Duodenal mucosa (tissue), 2 donors: ENCODE measurements at regions not wholly inside any gene's neighbourhood (a gene's known extent, or its start where the extent isn't known, plus 50 kb on each side); places are given as distances from the start of the nearest gene placed in this dataset.
"Not testable (repeated sequence)": the region's sequence is repeated elsewhere in the genome, so short reads cannot be mapped to it uniquely, and the experiment has no call there.

Source experiments
- H3K27ac ChIP-seq: one replicate; pipeline ENCODE4 v1.7.0; 2013; ENCODE audit warnings: low read depth, low read length
- H3K27me3 ChIP-seq, 2 donors: one replicate each; pipeline ENCODE4 v1.7.0; 2013; ENCODE audit warnings: low read length in 2 of 2, control low read depth in 1 of 2; ENCODE audit not compliant: insufficient read depth in 2 of 2, control insufficient read depth in 1 of 2
- H3K36me3 ChIP-seq, 2 donors: one replicate each; pipeline ENCODE4 v1.7.0; 2013; ENCODE audit warnings: low read length in 2 of 2, control low read depth in 1 of 2; ENCODE audit not compliant: insufficient read depth in 2 of 2, control insufficient read depth in 1 of 2
- H3K4me1 ChIP-seq, 2 donors: one replicate each; pipeline ENCODE4 v1.7.0; 2013; ENCODE audit warnings: low read length in 2 of 2, control low read depth in 1 of 2; ENCODE audit not compliant: insufficient read depth in 2 of 2, control insufficient read depth in 1 of 2
- H3K4me3 ChIP-seq, 2 donors: one replicate each; pipeline ENCODE4 v1.7.0; 2013; ENCODE audit warnings: low read length in 2 of 2, low read depth in 1 of 2
- H3K9ac ChIP-seq, 2 donors: one replicate each; pipeline ENCODE4 v1.7.0; 2013; ENCODE audit warnings: low read length in 2 of 2, low read depth in 1 of 2
- H3K9me3 ChIP-seq, 2 donors: one replicate each; pipeline ENCODE4 v1.7.0; 2013; ENCODE audit warnings: low read length in 2 of 2, control low read depth in 1 of 2; ENCODE audit not compliant: control insufficient read depth in 1 of 2

GRCh38 chr11:79617561-79617960 is 176.7 kb upstream of the TENM4 start:
- H3K4me3 ChIP-seq, result no peak overlapping the region
- H3K27ac ChIP-seq, result no peak overlapping the region
- H3K27me3 ChIP-seq, result no peaks in the 10 kb centered on the region
- no peaks in the 10 kb centered on the region for H3K36me3 ChIP-seq
- no peak overlapping the region for H3K9ac ChIP-seq
- H3K9me3 ChIP-seq, result no peaks in the 10 kb centered on the region
- no peaks in the 10 kb centered on the region for H3K4me1 ChIP-seq

DNA sequence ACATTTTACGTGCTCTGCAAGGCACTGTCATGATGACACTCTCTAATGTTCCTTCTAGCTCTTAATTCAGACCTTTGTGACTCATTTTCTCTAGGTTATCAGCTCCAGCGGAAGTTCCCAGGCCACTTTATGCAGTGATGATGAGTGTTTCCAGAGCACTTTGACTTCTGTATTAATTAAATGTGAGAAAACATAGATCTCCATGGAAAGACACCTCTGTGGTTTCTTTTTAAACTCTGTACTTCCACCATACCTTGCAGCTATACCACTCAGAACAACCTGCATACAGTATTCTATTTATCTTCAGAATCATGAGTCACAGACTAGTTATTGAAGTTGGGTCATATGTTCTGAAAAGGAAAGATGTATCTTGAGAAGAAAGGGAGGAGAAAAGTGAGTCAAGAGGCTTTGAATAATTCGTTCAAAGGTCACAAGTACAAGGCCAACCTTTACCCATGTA is 175.6 kb upstream of the TENM4 start:
- Histone ChIP-seq H3K36me3 (no peaks in the 10 kb centered on the region), H3K27ac (no peak overlapping the region), H3K4me1 (no peaks in the 10 kb centered on the region), H3K9me3 (no peaks in the 10 kb centered on the region), H3K4me3 (no peak overlapping the region), H3K27me3 (no peaks in the 10 kb centered on the region), H3K9ac (no peak overlapping the region)

GRCh38 chr11:79615425-79615824 is 174.6 kb upstream of the TENM4 start:
- H3K4me3 ChIP-seq, result no peak overlapping the region
- H3K36me3 ChIP-seq, result no peaks in the 10 kb centered on the region
- H3K9ac ChIP-seq, result no peak overlapping the region
- H3K27me3 ChIP-seq, result no peaks in the 10 kb centered on the region
- no peaks in the 10 kb centered on the region for H3K4me1 ChIP-seq
- no peaks in the 10 kb centered on the region for H3K9me3 ChIP-seq
- no peak overlapping the region for H3K27ac ChIP-seq

DNA sequence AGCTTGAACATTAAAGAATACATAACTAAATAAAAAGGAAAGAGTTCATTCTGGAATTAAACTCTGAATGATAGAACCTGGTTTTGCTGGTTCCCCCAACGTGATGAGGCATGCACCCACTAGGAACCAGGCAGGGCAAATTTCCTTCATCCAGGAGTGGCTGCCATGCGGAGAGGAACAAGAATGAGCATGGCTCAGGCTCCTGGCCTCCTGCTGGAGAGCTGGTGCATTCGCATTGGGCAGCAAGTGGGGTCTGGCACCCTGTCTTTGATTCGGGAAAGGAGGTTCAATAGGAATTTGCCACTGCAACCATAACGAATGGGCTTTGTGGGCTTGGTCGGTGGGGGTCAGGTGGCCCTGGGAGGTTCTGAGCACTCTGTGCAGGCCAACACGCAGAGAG is 169.8 kb upstream of the TENM4 start:
- Histone ChIP-seq H3K36me3 (no peaks in the 10 kb centered on the region), H3K9me3 (no peaks in the 10 kb centered on the region), H3K9ac (no peak overlapping the region), H3K4me1 (no peaks in the 10 kb centered on the region), H3K27ac (no peak overlapping the region), H3K4me3 (no peak overlapping the region), H3K27me3 (no peaks in the 10 kb centered on the region)

DNA sequence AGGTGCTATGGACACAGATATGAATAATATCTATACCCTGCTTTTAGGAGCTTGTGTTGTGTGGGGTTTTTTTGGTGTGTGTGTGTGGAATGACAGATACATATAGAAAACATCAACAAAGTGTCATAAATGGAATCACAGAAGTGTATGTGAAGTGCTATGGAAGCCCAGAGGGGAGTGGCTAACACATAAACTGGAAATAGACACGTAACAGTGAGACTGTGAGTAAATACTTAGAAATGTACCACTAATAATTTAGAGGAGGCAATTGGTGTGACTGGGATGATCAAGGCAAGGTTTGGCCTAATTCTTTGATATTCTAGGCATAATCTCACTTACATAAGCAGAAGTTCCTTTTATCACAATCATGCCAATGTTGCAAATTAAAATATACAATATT is 169.3 kb upstream of the TENM4 start:
- H3K36me3 ChIP-seq, result no peaks in the 10 kb centered on the region
- H3K4me3 ChIP-seq, result no peak overlapping the region
- no peak overlapping the region for H3K9ac ChIP-seq
- H3K4me1 ChIP-seq, result no peaks in the 10 kb centered on the region
- H3K27ac ChIP-seq, result no peak overlapping the region
- H3K27me3 ChIP-seq, result no peaks in the 10 kb centered on the region
- H3K9me3 ChIP-seq, result no peaks in the 10 kb centered on the region

DNA sequence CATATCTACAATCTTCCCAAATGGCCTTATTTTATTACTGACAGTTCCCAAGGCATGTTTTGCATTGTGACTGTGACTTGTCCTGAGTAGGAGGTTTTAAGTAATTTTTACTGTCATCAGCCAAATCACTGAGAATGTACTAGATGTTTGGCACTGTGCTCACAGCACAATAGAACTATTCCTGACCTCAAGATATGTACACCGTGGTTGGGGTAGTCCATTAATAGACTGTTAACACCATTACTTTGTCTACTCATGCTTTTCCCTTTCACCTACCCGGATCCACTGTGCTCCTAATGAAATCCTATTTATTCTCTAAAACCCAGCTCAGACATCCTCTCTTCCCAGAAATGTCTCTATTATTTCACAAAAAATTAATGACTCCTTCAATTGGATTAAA is 168.7 kb upstream of the TENM4 start:
- H3K36me3 ChIP-seq, result no peaks in the 10 kb centered on the region
- H3K9ac ChIP-seq, result no peak overlapping the region
- H3K4me1 ChIP-seq, result no peaks in the 10 kb centered on the region
- no peaks in the 10 kb centered on the region for H3K9me3 ChIP-seq
- H3K4me3 ChIP-seq, result no peak overlapping the region
- H3K27me3 ChIP-seq, result no peaks in the 10 kb centered on the region
- H3K27ac ChIP-seq, result no peak overlapping the region

DNA sequence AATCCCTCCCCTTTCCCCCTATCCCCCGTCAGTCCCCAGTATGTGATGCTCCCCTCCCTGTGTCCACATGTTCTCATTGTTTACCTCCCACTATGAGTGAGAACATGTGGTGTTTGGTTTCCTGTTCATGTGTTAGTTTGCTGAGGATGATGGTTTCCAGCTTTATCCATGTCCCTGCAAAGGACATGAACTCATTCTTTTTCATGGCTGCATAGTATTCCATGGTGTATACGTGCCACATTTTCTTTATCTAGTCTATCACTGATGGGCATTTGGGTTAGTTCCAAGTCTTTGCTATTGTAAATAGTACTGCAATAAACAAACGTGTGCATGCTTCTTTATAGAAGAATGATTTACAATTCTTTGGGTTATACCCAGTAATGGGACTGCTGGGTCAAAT is 165.6 kb upstream of the TENM4 start:
- H3K27me3 ChIP-seq, H3K9ac ChIP-seq, H3K4me3 ChIP-seq, H3K36me3 ChIP-seq, H3K4me1 ChIP-seq, H3K27ac ChIP-seq, H3K9me3 ChIP-seq: not testable (repeated sequence)

- Histone ChIP-seq H3K36me3 (no peaks in the 10 kb centered on the region), H3K27ac (no peak overlapping the region), H3K4me1 (no peaks in the 10 kb centered on the region), H3K9me3 (no peaks in the 10 kb centered on the region), H3K27me3 (no peaks in the 10 kb centered on the region), H3K9ac (no peak overlapping the region), H3K4me3 (no peak overlapping the region)
These were observed 159.9 kb upstream of the TENM4 start for GRCh38 chr11:79600711-79601110.

- H3K4me3 ChIP-seq, result no peak overlapping the region
- no peak overlapping the region for H3K9ac ChIP-seq
- no peaks in the 10 kb centered on the region for H3K9me3 ChIP-seq
- H3K27me3 ChIP-seq, result no peaks in the 10 kb centered on the region
- no peaks in the 10 kb centered on the region for H3K36me3 ChIP-seq
- no peak overlapping the region for H3K27ac ChIP-seq
- H3K4me1 ChIP-seq, result no peaks in the 10 kb centered on the region
These were observed 154.0 kb upstream of the TENM4 start for GRCh38 chr11:79594834-79595233.

- no peak overlapping the region for H3K9ac ChIP-seq
- H3K4me1 ChIP-seq, result no peaks in the 10 kb centered on the region
- no peaks in the 10 kb centered on the region for H3K27me3 ChIP-seq
These were observed 152.0 kb upstream of the TENM4 start for GRCh38 chr11:79592824-79593223.

DNA sequence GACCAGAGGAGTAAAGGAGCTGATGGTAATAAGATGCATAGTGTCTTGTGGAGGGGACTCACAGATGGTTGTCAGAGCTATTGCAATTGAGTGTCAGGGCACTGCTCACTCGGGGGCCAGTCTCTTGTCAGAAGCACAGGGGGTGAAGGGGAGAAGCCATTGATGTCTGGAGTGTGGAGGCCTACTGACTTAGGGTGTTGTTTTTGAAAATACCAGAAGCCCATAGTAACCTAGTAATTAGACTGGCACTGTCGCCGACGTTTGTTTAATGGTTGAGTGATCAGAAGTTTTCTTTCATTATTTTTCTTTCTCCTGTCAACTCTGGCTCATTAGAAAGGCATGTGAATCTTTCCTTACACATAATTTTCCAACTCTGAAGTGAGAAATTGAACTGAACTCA is 151.6 kb upstream of the TENM4 start:
- no peak overlapping the region for H3K27ac ChIP-seq
- no peaks in the 10 kb centered on the region for H3K36me3 ChIP-seq
- no peaks in the 10 kb centered on the region for H3K27me3 ChIP-seq
- no peaks in the 10 kb centered on the region for H3K9me3 ChIP-seq
- H3K4me3 ChIP-seq, result no peak overlapping the region
- no peaks in the 10 kb centered on the region for H3K4me1 ChIP-seq
- H3K9ac ChIP-seq, result no peak overlapping the region

More at GRCh38 chr11:79592824-79593223, 152.0 kb upstream of the TENM4 start:
- Histone ChIP-seq H3K27ac (no peak overlapping the region), H3K36me3 (no peaks in the 10 kb centered on the region), H3K9me3 (no peaks in the 10 kb centered on the region), H3K4me3 (no peak overlapping the region)
